Vagina (tissue), 2 donors: ENCODE measurements at regions not wholly inside any gene's neighbourhood (a gene's known extent, or its start where the extent isn't known, plus 50 kb on each side); places are given as distances from the start of the nearest gene placed in this dataset.
A peak's percentile ranks its signal among the peaks of the same experiment; 100 is the strongest.

Experiments used
- DNase-seq, 2 donors: peaks; one replicate each; pipeline ENCODE4 v3.0.0-alpha.2; 2017; ENCODE audit errors: extremely low spot score in 2 of 2
- H3K27ac ChIP-seq: fragments of 200-600 bp; sonication (generic); one replicate; pipeline ENCODE4 v1.5.1; 2019
- H3K27me3 ChIP-seq: fragments of 200-600 bp; sonication (generic); one replicate; pipeline ENCODE4 v1.5.1; 2019
- H3K36me3 ChIP-seq, 2 donors: fragments of 200-600 bp; sonication (generic); one replicate each; pipeline ENCODE4 v1.5.1; 2017 to 2019
- H3K4me1 ChIP-seq: fragments of 200-600 bp; sonication (generic); one replicate; pipeline ENCODE4 v1.5.1; 2019
- H3K4me3 ChIP-seq, 2 donors: fragments of 200-600 bp; sonication (generic); 1 replicate in 1 of 2; 2 replicates in 1 of 2; pipeline ENCODE4 v1.5.1; 2016 to 2019
- H3K9me3 ChIP-seq: fragments of 200-600 bp; sonication (generic); one replicate; pipeline ENCODE4 v1.5.1; 2019
- CTCF ChIP-seq, 3 experiments: fragments of 450-650 bp in 2 of 3; fragments of 200-600 bp in 1 of 3; sonication (generic) in 1 of 3; IDR thresholded peaks; one replicate each; pipeline ENCODE4 v1.5.1; 2017 to 2019; ENCODE audit warnings: antibody characterized with exemption in 3 of 3, mild to moderate bottlenecking in 2 of 3, moderate library complexity in 2 of 3
- POLR2A ChIP-seq, 2 donors: fragments of 450-650 bp; IDR thresholded peaks; one replicate each; pipeline ENCODE4 v1.6.1; 2017; ENCODE audit warnings: antibody characterized with exemption in 2 of 2, mild to moderate bottlenecking in 2 of 2, moderate library complexity in 2 of 2
- POLR2AphosphoS5 ChIP-seq, 2 donors: sonication (generic); formaldehyde crosslinking; IDR thresholded peaks; one replicate each; pipeline ENCODE4 v1.9.0; 2017; ENCODE audit warnings: antibody characterized with exemption in 2 of 2, mild to moderate bottlenecking in 2 of 2, low read depth in 1 of 2; ENCODE audit not compliant: insufficient read depth in 1 of 2
- intact Hi-C: fragments of 100-400 bp; cut with DNase I; formaldehyde crosslinking; loops from one replicate; pipeline ENCODE4 v1.15.1; 2023

GRCh38 chr6:155882527-155883333 is 427.1 kb upstream of the NOX3 start:
- no peaks in the 10 kb centered on the region for H3K36me3 ChIP-seq
- no peak overlapping the region for H3K4me3 ChIP-seq
- peak overlapping the region; percentile 58 for H3K27ac ChIP-seq
- TF ChIP-seq POLR2A (IDR thresholded peaks at IDR 0.05) (no peak), POLR2AphosphoS5 (IDR thresholded peaks at IDR 0.05; ENCODE audit: insufficient read depth in 1 of 2, low read depth in 1 of 2) (no peak), CTCF (IDR thresholded peaks at IDR 0.05) (no peak)
- no peak for DNase-seq
- intact Hi-C loops: no loop called here
- H3K9me3 ChIP-seq: no peaks in the 10 kb centered on the region
- H3K4me1 ChIP-seq: peaks cover 52% of the 10 kb centered on the region
- H3K27me3 ChIP-seq: no peaks in the 10 kb centered on the region

GRCh38 chr6:155881826-155882526 is 426.3 kb upstream of the NOX3 start:
- no peak for TF ChIP-seq CTCF (IDR thresholded peaks at IDR 0.05)
- no peak for TF ChIP-seq POLR2AphosphoS5 (IDR thresholded peaks at IDR 0.05; ENCODE audit: insufficient read depth in 1 of 2, low read depth in 1 of 2)
- no peak for TF ChIP-seq POLR2A (IDR thresholded peaks at IDR 0.05)
- H3K9me3 ChIP-seq: no peaks in the 10 kb centered on the region
- peaks cover 48% of the 10 kb centered on the region for H3K4me1 ChIP-seq
- no peak for DNase-seq
- no peaks in the 10 kb centered on the region for H3K36me3 ChIP-seq
- H3K27me3 ChIP-seq: no peaks in the 10 kb centered on the region
- intact Hi-C loops: no loop called here
- peak overlapping the region; percentile 58 for H3K27ac ChIP-seq
- H3K4me3 ChIP-seq: no peak overlapping the region

- Histone ChIP-seq H3K9me3 (no peaks in the 10 kb centered on the region), H3K36me3 (no peaks in the 10 kb centered on the region), H3K4me3 (no peak overlapping the region), H3K4me1 (peaks cover 48% of the 10 kb centered on the region), H3K27me3 (no peaks in the 10 kb centered on the region), H3K27ac (peak overlapping the region; percentile 58)
- TF ChIP-seq CTCF (IDR thresholded peaks at IDR 0.05): no peak
- no peak for TF ChIP-seq POLR2AphosphoS5 (IDR thresholded peaks at IDR 0.05; ENCODE audit: insufficient read depth in 1 of 2, low read depth in 1 of 2)
- TF ChIP-seq POLR2A (IDR thresholded peaks at IDR 0.05): no peak
- no peak for DNase-seq
- intact Hi-C loops: no loop called here
Observed at GRCh38 chr6:155880900-155881299, 425.3 kb upstream of the NOX3 start.

- intact Hi-C loops: no loop called here
- H3K27ac ChIP-seq: no peak overlapping the region
Observed at GRCh38 chr6:155872961-155873360, 417.3 kb upstream of the NOX3 start.

More at GRCh38 chr6:155872961-155873360, 417.3 kb upstream of the NOX3 start:
- no peaks in the 10 kb centered on the region for H3K36me3 ChIP-seq
- DNase-seq: no peak
- TF ChIP-seq CTCF (IDR thresholded peaks at IDR 0.05) (no peak), POLR2A (IDR thresholded peaks at IDR 0.05) (no peak), POLR2AphosphoS5 (IDR thresholded peaks at IDR 0.05; ENCODE audit: insufficient read depth in 1 of 2, low read depth in 1 of 2) (no peak)
- no peaks in the 10 kb centered on the region for H3K4me1 ChIP-seq
- no peaks in the 10 kb centered on the region for H3K27me3 ChIP-seq
- no peak overlapping the region for H3K4me3 ChIP-seq
- no peaks in the 10 kb centered on the region for H3K9me3 ChIP-seq
